GM21786 (cell line): ENCODE measurements at regions not wholly inside any gene's neighbourhood (a gene's known extent, or its start where the extent isn't known, plus 50 kb on each side); places are given as distances from the start of the nearest gene placed in this dataset.

Experiments used
- ATAC-seq: cut with Tn5 transposase; IDR thresholded peaks from one replicate; pipeline ENCODE4 v1.9.1; 2021; ENCODE audit not compliant: unreplicated experiment

- no peak for ATAC-seq
Observed at GRCh38 chr12:46456356-46457334, 84.1 kb upstream of the SLC38A2 start.

- ATAC-seq, result no peak
Observed at GRCh38 chr12:46455648-46456352, 83.2 kb upstream of the SLC38A2 start.

GRCh38 chr12:46454981-46455380, 82.4 kb upstream of the SLC38A2 start:
- ATAC-seq, result no peak

GRCh38 chr12:46453428-46453827, 80.9 kb upstream of the SLC38A2 start:
- no peak for ATAC-seq

- no peak for ATAC-seq
Observed at GRCh38 chr12:46452776-46453175, 80.2 kb upstream of the SLC38A2 start.

- no peak for ATAC-seq
Observed at GRCh38 chr12:46452061-46452615, 79.6 kb upstream of the SLC38A2 start.

GRCh38 chr12:46451276-46452021, 78.9 kb upstream of the SLC38A2 start:
- no peak for ATAC-seq

- ATAC-seq, result no peak
Observed at GRCh38 chr12:46450279-46450748, 77.7 kb upstream of the SLC38A2 start.

GRCh38 chr12:46449856-46450255, 77.3 kb upstream of the SLC38A2 start:
- ATAC-seq, result no peak

- no peak for ATAC-seq
Observed at GRCh38 chr12:46449316-46449715, 76.7 kb upstream of the SLC38A2 start.

- no peak for ATAC-seq
Observed at GRCh38 chr12:46446645-46447044, 74.1 kb upstream of the SLC38A2 start.

- ATAC-seq, result no peak
Observed at GRCh38 chr12:46445551-46446235, 73.1 kb upstream of the SLC38A2 start.

- no peak for ATAC-seq
Observed at GRCh38 chr12:46445093-46445492, 72.5 kb upstream of the SLC38A2 start.

GRCh38 chr12:46443594-46444263, 71.2 kb upstream of the SLC38A2 start:
- ATAC-seq, result no peak

- ATAC-seq, result no peak
Observed at GRCh38 chr12:46442738-46443137, 70.2 kb upstream of the SLC38A2 start.

GRCh38 chr12:46442239-46442638, 69.7 kb upstream of the SLC38A2 start:
- ATAC-seq, result no peak

- ATAC-seq, result no peak
Observed at GRCh38 chr12:46439793-46440511, 67.4 kb upstream of the SLC38A2 start.

GRCh38 chr12:46438719-46439319, 66.2 kb upstream of the SLC38A2 start:
- ATAC-seq, result no peak

- no peak for ATAC-seq
Observed at GRCh38 chr12:46438256-46438655, 65.7 kb upstream of the SLC38A2 start.
